ENCODE measurements at regions not wholly inside any gene's neighbourhood (a gene's known extent, or its start where the extent isn't known, plus 50 kb on each side); places are given as distances from the start of the nearest gene placed in this dataset.
"Not testable (repeated sequence)": the region's sequence is repeated elsewhere in the genome, so short reads cannot be mapped to it uniquely, and the experiment has no call there.

GRCh38 chr15:91651251-91651650, 202.3 kb upstream of the SLCO3A1 start:
- H3K27me3 Mint-ChIP-seq = peaks cover 16% of the 10 kb centered on the region
- no peaks in the 10 kb centered on the region for H3K4me1 Mint-ChIP-seq
- no peak overlapping the region for H3K4me3 Mint-ChIP-seq
- no peak overlapping the region for H3K27ac Mint-ChIP-seq
- no peaks in the 10 kb centered on the region for H3K9me3 Mint-ChIP-seq
- no peaks in the 10 kb centered on the region for H3K36me3 Mint-ChIP-seq

- Mint-ChIP-seq H3K4me3 (no peak overlapping the region), H3K9me3 (no peaks in the 10 kb centered on the region), H3K27me3 (peaks cover 20% of the 10 kb centered on the region), H3K27ac (no peak overlapping the region), H3K4me1 (no peaks in the 10 kb centered on the region), H3K36me3 (no peaks in the 10 kb centered on the region)
These were observed 200.8 kb upstream of the SLCO3A1 start for GRCh38 chr15:91652610-91653207.

GRCh38 chr15:91655563-91656290, 197.8 kb upstream of the SLCO3A1 start:
- H3K36me3 Mint-ChIP-seq, H3K27ac Mint-ChIP-seq, H3K4me3 Mint-ChIP-seq, H3K9me3 Mint-ChIP-seq, H3K4me1 Mint-ChIP-seq: not testable (repeated sequence)
- peaks cover 25% of the 10 kb centered on the region for H3K27me3 Mint-ChIP-seq

- Mint-ChIP-seq H3K36me3 (no peaks in the 10 kb centered on the region), H3K4me3 (no peak overlapping the region), H3K27me3 (peaks cover 17% of the 10 kb centered on the region), H3K4me1 (peaks cover 8% of the 10 kb centered on the region), H3K27ac (no peak overlapping the region), H3K9me3 (no peaks in the 10 kb centered on the region)
These were observed 193.3 kb upstream of the SLCO3A1 start for GRCh38 chr15:91660174-91660649.

GRCh38 chr15:91664224-91664836, 189.2 kb upstream of the SLCO3A1 start:
- Mint-ChIP-seq H3K27me3 (no peaks in the 10 kb centered on the region), H3K36me3 (no peaks in the 10 kb centered on the region), H3K4me1 (peaks cover 8% of the 10 kb centered on the region), H3K9me3 (no peaks in the 10 kb centered on the region), H3K4me3 (no peak overlapping the region), H3K27ac (no peak overlapping the region)

- H3K36me3 Mint-ChIP-seq = no peaks in the 10 kb centered on the region
- H3K4me1 Mint-ChIP-seq = peaks cover 2% of the 10 kb centered on the region
- H3K4me3 Mint-ChIP-seq = no peak overlapping the region
- no peaks in the 10 kb centered on the region for H3K9me3 Mint-ChIP-seq
- H3K27me3 Mint-ChIP-seq = no peaks in the 10 kb centered on the region
- H3K27ac Mint-ChIP-seq = no peak overlapping the region
These were observed 188.3 kb upstream of the SLCO3A1 start for GRCh38 chr15:91665212-91665611.

- no peaks in the 10 kb centered on the region for H3K9me3 Mint-ChIP-seq
- H3K27me3 Mint-ChIP-seq = peaks cover 2% of the 10 kb centered on the region
- H3K4me1 Mint-ChIP-seq = no peaks in the 10 kb centered on the region
- H3K4me3 Mint-ChIP-seq = no peak overlapping the region
- peaks cover 2% of the 10 kb centered on the region for H3K36me3 Mint-ChIP-seq
- no peak overlapping the region for H3K27ac Mint-ChIP-seq
These were observed 185.1 kb upstream of the SLCO3A1 start for GRCh38 chr15:91668370-91668769.

GRCh38 chr15:91670108-91670507, 183.4 kb upstream of the SLCO3A1 start:
- H3K9me3 Mint-ChIP-seq = peaks cover 16% of the 10 kb centered on the region
- H3K4me3 Mint-ChIP-seq = no peak overlapping the region
- no peak overlapping the region for H3K27ac Mint-ChIP-seq
- H3K4me1 Mint-ChIP-seq = no peaks in the 10 kb centered on the region
- H3K27me3 Mint-ChIP-seq = peaks cover 7% of the 10 kb centered on the region
- H3K36me3 Mint-ChIP-seq = peaks cover 10% of the 10 kb centered on the region

- H3K9me3 Mint-ChIP-seq = peaks cover 16% of the 10 kb centered on the region
- H3K27ac Mint-ChIP-seq = no peak overlapping the region
- H3K27me3 Mint-ChIP-seq = peaks cover 19% of the 10 kb centered on the region
- H3K4me3 Mint-ChIP-seq = no peak overlapping the region
- peaks cover 10% of the 10 kb centered on the region for H3K36me3 Mint-ChIP-seq
- H3K4me1 Mint-ChIP-seq = no peaks in the 10 kb centered on the region
These were observed 175.5 kb upstream of the SLCO3A1 start for GRCh38 chr15:91678003-91678402.

GRCh38 chr15:91679447-91679846, 174.1 kb upstream of the SLCO3A1 start:
- Mint-ChIP-seq H3K36me3 (peaks cover 5% of the 10 kb centered on the region), H3K27ac (peak overlapping the region; percentile 25), H3K4me3 (no peak overlapping the region), H3K4me1 (no peaks in the 10 kb centered on the region), H3K27me3 (peaks cover 22% of the 10 kb centered on the region), H3K9me3 (peaks cover 7% of the 10 kb centered on the region)

GRCh38 chr15:91685436-91685835, 168.1 kb upstream of the SLCO3A1 start:
- Mint-ChIP-seq H3K4me1 (no peaks in the 10 kb centered on the region), H3K9me3 (peaks cover 4% of the 10 kb centered on the region), H3K27ac (no peak overlapping the region), H3K36me3 (no peaks in the 10 kb centered on the region), H3K4me3 (no peak overlapping the region), H3K27me3 (peaks cover 18% of the 10 kb centered on the region)

GRCh38 chr15:91688811-91689210, 164.7 kb upstream of the SLCO3A1 start:
- H3K4me1 Mint-ChIP-seq = no peaks in the 10 kb centered on the region
- peaks cover 4% of the 10 kb centered on the region for H3K9me3 Mint-ChIP-seq
- no peak overlapping the region for H3K4me3 Mint-ChIP-seq
- H3K27ac Mint-ChIP-seq = no peak overlapping the region
- H3K27me3 Mint-ChIP-seq = peaks cover 6% of the 10 kb centered on the region
- no peaks in the 10 kb centered on the region for H3K36me3 Mint-ChIP-seq

GRCh38 chr15:91689377-91689776, 164.1 kb upstream of the SLCO3A1 start:
- Mint-ChIP-seq H3K4me1 (no peaks in the 10 kb centered on the region), H3K27ac (no peak overlapping the region), H3K9me3 (peaks cover 4% of the 10 kb centered on the region), H3K4me3 (no peak overlapping the region), H3K27me3 (peaks cover 4% of the 10 kb centered on the region), H3K36me3 (no peaks in the 10 kb centered on the region)

GRCh38 chr15:91692596-91692995, 160.9 kb upstream of the SLCO3A1 start:
- no peaks in the 10 kb centered on the region for H3K36me3 Mint-ChIP-seq
- no peaks in the 10 kb centered on the region for H3K4me1 Mint-ChIP-seq
- H3K27ac Mint-ChIP-seq = no peak overlapping the region
- H3K4me3 Mint-ChIP-seq = no peak overlapping the region
- no peaks in the 10 kb centered on the region for H3K27me3 Mint-ChIP-seq
- peaks cover 4% of the 10 kb centered on the region for H3K9me3 Mint-ChIP-seq

GRCh38 chr15:91694131-91694830, 159.2 kb upstream of the SLCO3A1 start:
- no peak overlapping the region for H3K27ac Mint-ChIP-seq
- no peaks in the 10 kb centered on the region for H3K27me3 Mint-ChIP-seq
- no peak overlapping the region for H3K4me3 Mint-ChIP-seq
- no peaks in the 10 kb centered on the region for H3K9me3 Mint-ChIP-seq
- no peaks in the 10 kb centered on the region for H3K4me1 Mint-ChIP-seq
- no peaks in the 10 kb centered on the region for H3K36me3 Mint-ChIP-seq

GRCh38 chr15:91694831-91695210, 158.7 kb upstream of the SLCO3A1 start:
- H3K4me1 Mint-ChIP-seq = no peaks in the 10 kb centered on the region
- H3K9me3 Mint-ChIP-seq = no peaks in the 10 kb centered on the region
- no peaks in the 10 kb centered on the region for H3K27me3 Mint-ChIP-seq
- H3K36me3 Mint-ChIP-seq = no peaks in the 10 kb centered on the region
- H3K27ac Mint-ChIP-seq = no peak overlapping the region
- H3K4me3 Mint-ChIP-seq = no peak overlapping the region
